AG10803 (cell line): ENCODE measurements at regions not wholly inside any gene's neighbourhood (a gene's known extent, or its start where the extent isn't known, plus 50 kb on each side); places are given as distances from the start of the nearest gene placed in this dataset.
A peak's percentile ranks its signal among the peaks of the same experiment; 100 is the strongest.

Experiments used
- DNase-seq: peaks from one replicate; pipeline ENCODE4 v3.0.0; 2010; ENCODE audit warnings: low read depth
- H3K4me3 ChIP-seq: 2 replicates; pipeline ENCODE4 v1.5.1; 2011; ENCODE audit warnings: mild to moderate bottlenecking, low read length, control low read depth
- TF ChIP-seq, protein P1 (sequence below): conservative IDR thresholded peaks from 2 replicates; pipeline ENCODE4 v1.5.1; 2011; ENCODE audit warnings: mild to moderate bottlenecking, low read length, control low read depth, inconsistent platforms

DNA sequence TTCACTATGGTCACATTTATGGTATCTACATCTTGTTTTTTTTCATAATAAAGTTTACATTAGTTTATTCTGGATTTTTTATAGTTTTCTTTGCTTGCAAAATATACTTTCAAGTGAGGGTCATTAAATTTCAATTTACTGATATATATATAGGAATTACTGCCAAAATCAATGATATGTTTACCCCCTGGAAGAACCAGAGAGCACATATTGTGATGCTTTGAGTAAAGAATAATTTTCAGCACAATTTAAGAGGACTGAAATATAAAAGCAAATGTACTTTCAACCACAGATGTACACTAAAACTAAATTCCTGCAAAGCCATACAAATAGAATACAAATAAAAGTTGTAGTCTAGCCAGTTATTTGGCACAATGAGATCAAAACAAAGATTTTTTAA, 242.2 kb upstream of the PCDH18 start:
- no peak overlapping the region for H3K4me3 ChIP-seq
- TF ChIP-seq, protein P1, sequence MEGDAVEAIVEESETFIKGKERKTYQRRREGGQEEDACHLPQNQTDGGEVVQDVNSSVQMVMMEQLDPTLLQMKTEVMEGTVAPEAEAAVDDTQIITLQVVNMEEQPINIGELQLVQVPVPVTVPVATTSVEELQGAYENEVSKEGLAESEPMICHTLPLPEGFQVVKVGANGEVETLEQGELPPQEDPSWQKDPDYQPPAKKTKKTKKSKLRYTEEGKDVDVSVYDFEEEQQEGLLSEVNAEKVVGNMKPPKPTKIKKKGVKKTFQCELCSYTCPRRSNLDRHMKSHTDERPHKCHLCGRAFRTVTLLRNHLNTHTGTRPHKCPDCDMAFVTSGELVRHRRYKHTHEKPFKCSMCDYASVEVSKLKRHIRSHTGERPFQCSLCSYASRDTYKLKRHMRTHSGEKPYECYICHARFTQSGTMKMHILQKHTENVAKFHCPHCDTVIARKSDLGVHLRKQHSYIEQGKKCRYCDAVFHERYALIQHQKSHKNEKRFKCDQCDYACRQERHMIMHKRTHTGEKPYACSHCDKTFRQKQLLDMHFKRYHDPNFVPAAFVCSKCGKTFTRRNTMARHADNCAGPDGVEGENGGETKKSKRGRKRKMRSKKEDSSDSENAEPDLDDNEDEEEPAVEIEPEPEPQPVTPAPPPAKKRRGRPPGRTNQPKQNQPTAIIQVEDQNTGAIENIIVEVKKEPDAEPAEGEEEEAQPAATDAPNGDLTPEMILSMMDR: no peak
- no peak for DNase-seq

DNA sequence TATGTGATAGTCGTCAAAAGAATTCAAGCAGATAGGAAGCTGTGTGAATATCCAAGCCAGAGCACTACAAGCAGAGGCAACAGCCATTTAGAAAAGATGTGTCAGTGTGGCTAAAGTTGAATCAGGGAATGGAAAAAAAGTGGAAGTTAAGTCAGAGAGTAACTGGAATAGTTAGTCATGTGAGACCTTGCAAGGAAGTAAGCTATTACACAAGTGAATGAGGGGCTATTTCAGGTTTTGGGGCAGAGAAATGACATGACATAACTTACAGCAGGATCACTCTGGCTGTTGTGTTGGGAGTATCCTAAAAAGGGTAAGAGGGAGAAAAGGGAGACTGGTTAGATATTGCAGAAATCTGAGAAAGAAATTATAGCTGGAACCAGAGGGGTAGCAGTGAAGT, 236.6 kb upstream of the PCDH18 start:
- H3K4me3 ChIP-seq: no peak overlapping the region
- no peak for DNase-seq
- TF ChIP-seq, protein P1: no peak

DNA sequence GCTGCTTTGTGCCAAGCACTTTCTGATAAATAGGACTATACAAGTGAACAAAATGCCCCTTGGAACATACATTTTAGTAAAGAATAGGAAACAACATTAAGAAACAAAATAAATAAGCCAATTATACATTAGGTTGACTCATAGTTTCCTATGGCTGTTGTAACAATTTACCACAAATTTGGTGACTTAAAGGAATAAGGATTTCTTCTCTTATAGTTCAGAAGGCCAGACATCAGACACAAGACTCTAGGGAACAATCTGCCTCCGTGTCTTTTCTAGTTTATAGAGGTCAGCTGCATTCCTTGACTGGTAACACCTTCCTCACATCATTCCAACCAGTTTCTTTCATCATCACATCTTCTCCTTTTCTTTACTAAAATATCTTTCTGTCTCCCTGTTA, 235.9 kb upstream of the PCDH18 start:
- no peak overlapping the region for H3K4me3 ChIP-seq
- TF ChIP-seq, protein P1: no peak
- DNase-seq: no peak

DNA sequence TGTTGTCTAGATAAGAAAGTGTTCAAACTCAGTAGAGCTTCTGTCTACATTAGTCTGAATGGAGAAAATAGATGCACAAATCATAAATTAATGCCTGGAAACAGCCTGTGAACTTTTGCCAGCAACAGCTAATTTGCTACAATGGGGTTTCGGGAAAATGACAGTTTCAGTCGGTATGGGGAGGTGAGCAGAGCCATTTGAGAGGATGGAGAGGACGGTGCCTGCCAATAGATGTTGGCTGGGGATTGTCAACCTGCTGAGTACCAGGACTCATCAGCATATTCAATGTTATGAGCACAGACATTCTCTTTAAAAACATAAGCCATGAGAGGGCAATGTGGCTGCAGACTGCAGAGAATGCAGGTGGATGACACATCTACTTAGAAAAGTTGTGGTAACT, 230.3 kb upstream of the PCDH18 start:
- no peak for DNase-seq
- H3K4me3 ChIP-seq: no peak overlapping the region
- TF ChIP-seq, protein P1: no peak

DNA sequence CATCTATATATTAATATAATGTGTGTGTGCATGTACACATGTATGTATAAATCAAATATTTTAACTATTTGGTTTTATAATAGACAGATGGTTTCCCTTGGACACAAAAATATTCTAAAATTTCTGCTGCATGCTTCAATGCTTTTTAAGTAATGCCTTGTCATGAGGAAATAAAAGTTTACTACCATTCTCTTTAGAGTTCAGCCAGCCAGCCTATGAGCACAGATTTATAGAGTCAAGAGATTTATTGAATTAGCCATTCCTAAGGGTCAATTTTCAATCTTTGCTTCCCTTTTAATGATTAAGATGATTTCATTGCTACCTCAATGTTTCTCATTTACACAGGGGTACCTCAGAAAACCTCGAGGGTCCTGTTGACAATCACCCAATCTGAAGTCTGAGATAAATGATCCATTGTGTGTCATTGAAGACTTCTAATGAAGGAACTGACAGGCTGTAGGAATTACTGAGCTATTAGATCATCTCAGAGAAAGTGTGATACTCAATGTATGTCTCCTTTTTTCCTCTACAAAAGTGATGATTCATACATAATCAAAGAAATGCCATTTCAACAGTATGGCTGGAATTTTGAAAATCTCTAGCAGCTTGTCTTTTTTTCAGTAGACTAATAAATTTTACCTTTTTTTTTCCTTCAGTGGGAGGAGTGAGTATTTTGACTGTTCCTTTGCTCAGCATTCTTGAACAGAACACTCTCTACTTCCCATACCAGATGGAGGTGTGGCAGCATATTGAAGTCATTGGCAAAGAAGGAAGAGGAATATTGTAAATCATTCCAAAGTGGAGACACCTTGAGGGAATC, 222.6 kb upstream of the PCDH18 start:
- no peak overlapping the region for H3K4me3 ChIP-seq
- peak; percentile 90 for DNase-seq
- TF ChIP-seq, protein P1: no peak

DNA sequence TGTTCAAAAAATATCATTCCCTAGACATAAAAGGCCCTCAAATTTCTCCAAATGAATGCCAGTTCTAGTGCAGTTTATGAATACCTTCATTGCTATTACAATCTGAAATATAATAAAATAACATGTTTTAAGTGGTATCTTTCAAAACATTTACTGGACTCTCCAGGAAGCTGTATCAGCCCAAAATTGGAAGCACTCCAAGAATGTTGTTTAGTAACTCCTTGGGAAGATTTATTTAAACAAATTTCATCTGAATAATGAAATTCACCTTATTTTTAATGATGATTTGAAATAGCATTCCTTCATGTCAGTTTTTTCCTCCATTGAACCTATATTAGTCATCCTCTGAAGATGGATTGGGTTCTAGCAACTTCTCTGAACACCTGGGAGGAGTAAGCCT, 217.2 kb upstream of the PCDH18 start:
- H3K4me3 ChIP-seq: no peak overlapping the region
- TF ChIP-seq, protein P1: no peak
- DNase-seq: peak; percentile 52

DNA sequence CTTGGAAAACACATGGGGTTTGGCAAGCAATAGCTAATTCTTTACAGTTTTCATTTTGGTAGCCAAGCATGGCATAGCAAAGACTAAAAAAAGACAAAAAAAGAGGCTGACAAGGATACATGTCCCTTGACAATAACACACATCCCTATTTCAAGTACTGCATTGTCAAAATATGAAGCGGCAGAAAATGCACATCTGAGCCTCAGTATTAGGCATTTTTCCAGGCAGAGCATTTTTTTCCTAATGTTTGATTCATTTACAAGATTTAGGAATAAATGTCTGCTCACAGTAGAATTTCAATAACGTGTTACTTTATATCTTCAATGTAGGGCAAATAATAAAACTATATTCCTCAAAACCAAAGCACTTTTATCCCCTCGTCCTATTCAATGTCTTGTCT, 216.3 kb upstream of the PCDH18 start:
- no peak overlapping the region for H3K4me3 ChIP-seq
- TF ChIP-seq, protein P1: no peak
- peak; percentile 3 for DNase-seq
